HG02798 (cell line): ENCODE measurements at regions not wholly inside any gene's neighbourhood (a gene's known extent, or its start where the extent isn't known, plus 50 kb on each side); places are given as distances from the start of the nearest gene placed in this dataset.
"Not testable (repeated sequence)": the region's sequence is repeated elsewhere in the genome, so short reads cannot be mapped to it uniquely, and the experiment has no call there.

Experiments
- ATAC-seq: cut with Tn5 transposase; IDR thresholded peaks from one replicate; pipeline ENCODE4 v1.9.1; 2021; ENCODE audit warnings: mild to moderate bottlenecking; ENCODE audit not compliant: unreplicated experiment, poor library complexity

DNA sequence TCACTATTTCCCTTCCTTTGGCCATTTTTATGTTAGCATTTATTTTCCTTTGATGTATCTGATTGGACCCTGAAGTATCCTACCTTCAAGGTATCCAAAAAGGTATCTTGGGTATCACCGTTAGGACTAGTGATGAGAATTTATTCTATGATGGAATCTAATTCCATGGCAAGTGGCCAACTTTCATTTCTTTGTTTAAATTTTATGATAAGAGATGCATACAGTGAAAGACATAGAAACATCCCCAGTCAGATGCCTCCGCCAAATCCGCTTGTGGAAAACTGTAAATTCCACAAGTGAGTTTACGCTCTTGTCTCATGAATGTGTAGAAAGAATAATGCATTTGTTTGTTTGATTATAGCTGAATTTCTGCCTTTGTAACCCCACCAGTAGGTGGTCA is 153.7 kb upstream of the NR2F2 start:
- ATAC-seq: no peak

DNA sequence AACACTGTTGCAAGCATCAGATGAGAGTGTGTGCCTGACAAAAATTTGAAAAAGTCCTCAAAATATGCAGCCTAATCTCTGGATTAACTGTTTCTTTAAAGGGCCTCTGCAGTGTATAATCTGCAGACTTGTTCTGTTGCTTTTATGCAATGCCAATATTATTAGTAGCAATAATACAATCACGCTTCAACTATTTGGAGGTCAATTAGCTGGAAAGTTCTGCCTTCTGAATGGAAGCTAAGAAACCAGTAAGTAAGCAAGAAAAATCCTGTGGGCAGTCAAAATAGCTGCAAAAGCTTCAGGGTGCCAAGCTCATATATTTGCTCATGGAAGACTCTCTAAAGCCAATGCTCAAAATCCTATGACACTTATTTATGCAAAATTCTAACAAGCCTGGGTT is 153.2 kb upstream of the NR2F2 start:
- ATAC-seq: no peak

- ATAC-seq: no peak
Measured at GRCh38 chr15:96180087-96180748, 150.3 kb upstream of the NR2F2 start.

DNA sequence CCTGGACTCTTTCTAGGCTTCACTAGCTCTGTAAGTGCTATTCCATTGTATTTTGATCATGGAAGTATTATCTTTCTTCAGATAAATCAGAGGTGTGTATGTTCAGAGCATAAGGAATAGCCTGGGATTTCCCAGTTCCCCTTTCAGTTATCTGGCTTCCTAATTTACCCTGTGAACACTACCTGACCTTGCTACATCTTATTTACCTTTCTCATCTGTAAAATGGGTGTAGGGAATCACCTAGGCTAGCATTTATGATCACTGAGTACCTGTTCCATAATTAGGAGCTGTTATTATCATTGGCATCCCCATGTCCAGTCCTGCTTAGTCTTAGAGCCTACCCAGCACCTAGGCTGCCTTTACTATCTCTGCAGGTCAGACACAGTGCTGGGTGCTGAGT is 149.3 kb upstream of the NR2F2 start:
- no peak for ATAC-seq

- no peak for ATAC-seq
Measured at GRCh38 chr15:96181873-96182301, 148.6 kb upstream of the NR2F2 start.

GRCh38 chr15:96182736-96183513 is 147.6 kb upstream of the NR2F2 start:
- no peak for ATAC-seq

GRCh38 chr15:96183514-96183850 is 147.0 kb upstream of the NR2F2 start:
- ATAC-seq: no peak

- no peak for ATAC-seq
Measured at GRCh38 chr15:96183867-96184266, 146.6 kb upstream of the NR2F2 start.

GRCh38 chr15:96184297-96184696 is 146.2 kb upstream of the NR2F2 start:
- no peak for ATAC-seq

GRCh38 chr15:96186105-96186504 is 144.4 kb upstream of the NR2F2 start:
- no peak for ATAC-seq

DNA sequence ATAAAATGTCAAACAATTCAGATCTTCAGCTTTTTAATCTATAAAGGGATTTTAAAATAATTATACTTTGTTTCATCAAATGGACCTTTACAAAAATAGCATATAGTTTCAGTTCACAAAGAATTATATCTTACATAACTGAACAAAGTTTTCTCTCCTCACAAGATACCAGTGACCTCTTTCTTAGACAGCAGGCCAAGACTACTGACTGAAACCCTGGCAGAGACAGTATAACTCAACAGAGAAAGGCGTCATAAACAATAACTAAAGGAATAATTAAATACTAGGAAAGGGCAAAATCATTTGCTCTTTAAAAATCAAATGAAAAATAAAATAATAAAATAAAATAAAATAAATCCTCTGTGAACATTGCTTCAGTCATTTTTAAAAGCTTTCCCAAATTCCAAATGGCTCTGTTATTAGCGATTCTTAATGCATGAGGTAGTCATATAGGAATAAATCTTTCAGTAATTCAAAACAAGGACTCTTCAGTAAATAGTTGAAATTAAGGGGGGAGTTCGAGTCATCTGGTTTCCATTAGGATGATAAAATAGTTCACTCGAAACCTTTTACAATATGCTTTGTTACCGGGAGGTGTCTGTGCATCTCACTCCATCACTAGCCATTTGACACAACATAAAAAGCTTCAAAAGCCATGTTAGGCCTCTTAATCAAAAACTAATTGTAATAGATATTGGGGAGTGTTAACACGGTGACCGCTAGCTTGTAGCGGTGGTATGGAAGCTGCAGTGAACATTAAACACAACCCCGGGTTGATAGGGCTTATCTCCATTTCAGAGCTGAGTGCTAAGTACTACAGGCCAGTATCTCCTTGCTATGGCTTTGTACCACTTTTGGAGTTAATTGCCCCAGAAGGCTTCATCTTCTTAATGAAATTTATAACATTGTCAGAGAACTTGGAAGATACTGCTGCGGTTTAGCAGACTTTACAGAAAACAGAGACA is 142.9 kb upstream of the NR2F2 start:
- ATAC-seq: no peak

- ATAC-seq: no peak
Measured at GRCh38 chr15:96197721-96198120, 132.8 kb upstream of the NR2F2 start.

- ATAC-seq: no peak
Measured at GRCh38 chr15:96199111-96199510, 131.4 kb upstream of the NR2F2 start.

DNA sequence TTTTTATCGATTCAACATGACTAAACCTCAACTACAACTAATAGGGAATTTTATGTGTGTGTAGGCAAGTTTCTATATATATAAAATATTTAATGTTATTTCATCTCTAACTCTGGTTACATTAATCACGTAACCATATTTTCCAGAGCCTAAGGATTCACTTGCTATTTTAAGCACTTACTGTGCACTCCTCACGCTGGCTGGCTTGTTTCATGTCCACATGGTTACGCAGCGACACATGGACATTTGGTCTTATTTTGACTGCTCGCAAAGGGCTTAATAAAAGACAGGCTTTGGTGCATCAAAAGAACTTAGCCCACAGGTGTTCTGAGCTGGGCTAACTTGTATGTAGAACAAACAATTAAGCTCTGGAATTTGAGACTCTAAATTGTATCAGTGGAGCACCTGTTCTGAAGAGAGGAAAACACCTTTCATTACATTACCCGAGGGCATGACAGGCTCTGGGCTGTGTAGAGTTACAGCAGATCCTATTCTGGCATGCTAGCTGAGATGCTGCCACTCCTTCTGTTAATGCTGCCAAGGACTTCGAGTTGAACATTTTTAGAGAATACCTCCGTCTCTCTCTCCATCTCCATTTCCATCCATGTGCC is 130.0 kb upstream of the NR2F2 start:
- no peak for ATAC-seq

DNA sequence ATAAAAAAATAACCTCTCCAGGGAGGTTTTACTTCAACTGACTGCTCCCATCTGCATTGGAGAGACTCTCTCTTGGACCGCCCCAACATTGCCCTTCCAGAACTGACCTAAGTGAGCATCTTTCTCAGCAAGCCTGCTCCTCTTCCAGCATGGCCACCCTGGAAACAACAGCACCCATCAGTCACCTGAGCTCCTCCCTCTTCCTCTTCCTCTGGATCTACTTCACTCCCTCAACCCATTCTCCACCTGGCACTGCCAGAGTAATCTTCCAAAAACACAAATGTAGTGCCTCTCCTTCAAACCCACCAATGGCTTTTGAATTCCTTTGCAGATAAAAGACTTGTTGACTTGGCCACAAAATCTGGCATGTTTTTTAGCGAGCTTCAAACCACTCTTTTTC is 128.8 kb upstream of the NR2F2 start:
- no peak for ATAC-seq

GRCh38 chr15:96205588-96205987 is 124.9 kb upstream of the NR2F2 start:
- ATAC-seq: not testable (repeated sequence)

DNA sequence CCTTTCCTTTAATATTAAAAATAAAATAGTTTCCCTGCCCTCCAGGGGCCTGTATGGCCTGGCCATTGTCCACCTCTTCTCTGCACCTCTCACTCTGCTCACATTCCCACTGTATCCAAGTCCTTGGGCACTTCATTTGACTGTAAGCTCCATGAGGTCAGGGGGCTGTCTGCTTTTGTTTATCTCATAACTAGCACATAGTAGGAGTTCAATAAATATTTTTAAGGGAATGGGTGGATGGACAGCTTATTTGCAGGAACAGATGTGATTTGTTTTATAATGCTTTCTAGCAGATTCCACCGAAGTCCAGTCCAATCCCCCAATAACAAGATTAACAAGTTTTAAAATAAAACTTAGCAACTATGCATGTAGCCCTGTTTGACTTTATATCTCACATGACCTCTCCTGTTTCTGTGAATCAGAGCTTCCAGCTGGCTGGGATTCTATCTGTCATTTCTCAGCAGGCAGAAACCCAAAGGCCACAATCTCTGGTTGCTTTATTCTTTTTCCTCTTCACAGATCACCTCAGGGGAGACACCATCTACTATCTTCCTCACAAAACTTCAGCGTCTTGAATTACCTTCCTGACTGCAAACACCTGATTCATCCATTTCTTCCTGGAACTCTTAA is 123.0 kb upstream of the NR2F2 start:
- ATAC-seq: no peak

DNA sequence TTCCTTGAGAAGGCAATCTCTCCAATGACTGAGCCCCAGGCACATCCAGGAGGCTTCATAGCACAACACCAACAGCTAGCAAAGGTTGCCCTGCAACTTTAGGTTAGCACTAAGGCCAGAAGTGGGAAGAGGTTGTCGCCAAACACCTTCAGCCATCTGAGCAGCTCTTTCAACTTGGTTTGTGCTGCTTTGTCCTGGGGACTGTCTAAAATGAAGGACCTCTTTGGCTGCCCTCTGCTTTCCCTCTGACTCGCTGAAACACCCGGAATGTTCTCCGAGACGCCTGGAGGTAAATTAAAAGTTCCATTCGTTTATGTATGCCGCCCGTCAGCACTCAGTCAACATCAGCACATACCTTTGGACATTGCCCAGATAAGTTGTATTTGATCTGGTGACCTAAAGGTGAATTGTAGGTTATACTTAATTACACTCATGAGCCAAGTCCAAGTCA is 121.2 kb upstream of the NR2F2 start:
- no peak for ATAC-seq

GRCh38 chr15:96213045-96213444 is 117.5 kb upstream of the NR2F2 start:
- ATAC-seq: no peak

DNA sequence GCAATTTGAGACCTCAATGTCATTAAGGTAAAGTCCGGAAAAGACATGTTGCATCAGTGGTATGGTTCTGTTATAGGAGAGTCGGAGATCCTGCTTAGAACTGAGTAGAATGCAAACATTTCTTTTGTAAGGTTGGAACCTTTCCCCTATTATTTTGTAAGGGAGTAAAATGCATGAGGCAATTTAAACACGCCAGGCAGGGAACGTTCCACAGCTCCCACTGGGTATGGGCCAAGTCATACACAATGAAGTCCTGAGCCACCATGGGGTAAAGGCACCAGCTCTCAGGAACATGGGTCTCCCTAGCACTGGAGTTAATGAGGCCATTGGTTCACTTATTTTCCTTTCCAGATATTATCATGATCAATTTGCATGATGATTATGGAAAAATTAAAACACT is 116.6 kb upstream of the NR2F2 start:
- ATAC-seq: no peak
